Bronchial epithelial cell (primary cell): ENCODE measurements at regions not wholly inside any gene's neighbourhood (a gene's known extent, or its start where the extent isn't known, plus 50 kb on each side); places are given as distances from the start of the nearest gene placed in this dataset.
A peak's percentile ranks its signal among the peaks of the same experiment; 100 is the strongest.

Experiments
- DNase-seq: peaks from one replicate; pipeline ENCODE4 v3.0.0-alpha.2; 2010; ENCODE audit warnings: low read depth
- FAIRE-seq: peaks from 2 replicates; lab custom pipeline; 2011; peaks lifted over from hg19 to GRCh38; lab: Jason Lieb, UNC
- H3K27me3 ChIP-seq: 2 replicates; pipeline ENCODE4 v1.5.1; 2011; ENCODE audit warnings: low read length; ENCODE audit not compliant: control insufficient read depth, insufficient read depth
- H3K36me3 ChIP-seq: 2 replicates; pipeline ENCODE4 v1.5.1; 2011; ENCODE audit warnings: low read length; ENCODE audit not compliant: control insufficient read depth, insufficient read depth
- H3K4me3 ChIP-seq: 2 replicates; pipeline ENCODE4 v1.5.1; 2011; ENCODE audit warnings: mild to moderate bottlenecking, low read depth, low read length, control low read depth
- TF ChIP-seq, protein P1 (sequence below): IDR thresholded peaks from 2 replicates; pipeline ENCODE4 v1.5.1; 2011; ENCODE audit warnings: mild to moderate bottlenecking, moderate library complexity, low read length, control low read depth, inconsistent platforms; ENCODE audit not compliant: insufficient read depth, severe bottlenecking

DNA sequence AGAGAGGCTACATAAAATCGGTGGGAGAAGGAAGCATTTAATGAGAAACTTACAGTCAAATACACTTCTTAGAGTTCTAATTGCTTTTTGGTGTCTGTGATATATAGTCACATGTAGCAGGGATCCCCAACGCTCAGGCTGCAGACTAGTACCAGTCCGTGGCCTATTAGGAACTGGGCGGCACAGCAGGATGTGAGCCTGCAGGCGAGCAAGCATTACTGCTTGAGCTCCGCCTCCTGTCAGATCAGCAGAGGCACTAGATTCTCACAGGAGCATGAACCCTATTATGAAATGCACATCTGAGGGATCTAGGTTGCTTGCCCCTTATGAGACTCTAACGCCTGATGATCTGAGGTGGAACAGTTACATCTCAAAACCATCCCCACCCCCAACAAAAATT lies 158.5 kb downstream of the TANC2 start:
- FAIRE-seq (no peak), DNase-seq (no peak)
- TF ChIP-seq, protein P1, sequence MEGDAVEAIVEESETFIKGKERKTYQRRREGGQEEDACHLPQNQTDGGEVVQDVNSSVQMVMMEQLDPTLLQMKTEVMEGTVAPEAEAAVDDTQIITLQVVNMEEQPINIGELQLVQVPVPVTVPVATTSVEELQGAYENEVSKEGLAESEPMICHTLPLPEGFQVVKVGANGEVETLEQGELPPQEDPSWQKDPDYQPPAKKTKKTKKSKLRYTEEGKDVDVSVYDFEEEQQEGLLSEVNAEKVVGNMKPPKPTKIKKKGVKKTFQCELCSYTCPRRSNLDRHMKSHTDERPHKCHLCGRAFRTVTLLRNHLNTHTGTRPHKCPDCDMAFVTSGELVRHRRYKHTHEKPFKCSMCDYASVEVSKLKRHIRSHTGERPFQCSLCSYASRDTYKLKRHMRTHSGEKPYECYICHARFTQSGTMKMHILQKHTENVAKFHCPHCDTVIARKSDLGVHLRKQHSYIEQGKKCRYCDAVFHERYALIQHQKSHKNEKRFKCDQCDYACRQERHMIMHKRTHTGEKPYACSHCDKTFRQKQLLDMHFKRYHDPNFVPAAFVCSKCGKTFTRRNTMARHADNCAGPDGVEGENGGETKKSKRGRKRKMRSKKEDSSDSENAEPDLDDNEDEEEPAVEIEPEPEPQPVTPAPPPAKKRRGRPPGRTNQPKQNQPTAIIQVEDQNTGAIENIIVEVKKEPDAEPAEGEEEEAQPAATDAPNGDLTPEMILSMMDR = no peak
- Histone ChIP-seq H3K27me3 (no peaks in the 10 kb centered on the region), H3K4me3 (no peak overlapping the region), H3K36me3 (no peaks in the 10 kb centered on the region)

DNA sequence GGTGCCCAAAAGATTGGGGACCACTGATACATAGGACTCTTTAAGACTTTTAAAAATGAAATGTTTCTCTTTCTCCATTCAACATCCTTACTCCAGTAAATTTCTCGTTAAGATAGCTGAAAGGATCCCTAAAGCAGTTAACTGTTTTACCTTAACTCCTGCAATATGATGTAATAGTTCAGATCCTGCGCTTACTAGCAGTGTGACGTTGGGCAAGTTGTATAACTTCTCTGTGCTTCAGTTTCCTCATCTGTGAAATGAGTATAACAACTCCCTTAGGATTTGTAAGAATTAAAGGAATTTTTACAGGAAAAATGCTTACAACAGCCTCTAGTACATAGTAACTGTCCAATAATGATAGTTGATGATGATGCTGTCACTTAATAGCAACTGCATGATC lies 158.9 kb downstream of the TANC2 start:
- no peaks in the 10 kb centered on the region for H3K36me3 ChIP-seq
- no peak overlapping the region for H3K4me3 ChIP-seq
- no peaks in the 10 kb centered on the region for H3K27me3 ChIP-seq
- DNase-seq (no peak), FAIRE-seq (no peak)
- TF ChIP-seq, protein P1 = no peak

DNA sequence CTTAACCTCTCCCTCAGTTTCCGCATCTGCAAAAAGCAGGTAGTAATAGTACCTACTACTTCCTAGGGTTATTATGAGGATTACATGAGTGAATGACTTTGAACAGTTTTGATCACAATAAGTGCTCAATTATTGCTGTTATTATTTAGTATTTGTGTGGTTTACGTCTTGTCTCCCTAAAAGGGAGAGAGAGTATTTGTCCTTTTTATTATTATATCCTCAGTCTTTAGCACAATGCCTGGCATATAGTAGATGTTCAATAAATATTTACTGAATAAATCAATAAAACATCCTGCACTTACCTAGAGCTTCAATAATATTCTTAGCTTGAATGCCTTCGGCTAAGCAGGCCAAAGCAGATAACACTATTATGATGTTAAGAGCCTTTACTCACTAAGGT lies 160.0 kb downstream of the TANC2 start:
- TF ChIP-seq, protein P1 = no peak
- FAIRE-seq = no peak
- Histone ChIP-seq H3K36me3 (no peaks in the 10 kb centered on the region), H3K27me3 (no peaks in the 10 kb centered on the region), H3K4me3 (no peak overlapping the region)
- no peak for DNase-seq

DNA sequence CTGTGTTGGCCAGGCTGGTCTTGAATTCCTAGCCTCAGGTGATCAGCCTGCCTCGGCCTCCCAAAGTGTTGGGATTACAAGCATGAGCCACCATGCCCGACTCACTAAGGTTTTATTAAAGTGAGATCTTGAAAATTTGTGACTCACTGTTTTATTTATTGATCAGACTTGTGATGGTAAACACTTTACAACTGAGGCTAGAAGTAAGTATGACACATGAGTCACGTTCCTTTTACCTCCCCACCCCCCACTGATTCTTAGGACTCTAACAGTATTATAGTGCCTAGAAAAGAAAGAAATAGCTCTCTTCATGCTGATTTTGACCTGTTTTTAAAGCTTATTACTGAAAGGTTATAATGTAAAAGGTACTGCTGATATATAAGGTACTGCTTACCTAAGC lies 160.6 kb downstream of the TANC2 start:
- H3K4me3 ChIP-seq = no peak overlapping the region
- H3K27me3 ChIP-seq = no peaks in the 10 kb centered on the region
- H3K36me3 ChIP-seq = no peaks in the 10 kb centered on the region
- DNase-seq = peak; percentile 42
- TF ChIP-seq, protein P1 = no peak
- no peak for FAIRE-seq

DNA sequence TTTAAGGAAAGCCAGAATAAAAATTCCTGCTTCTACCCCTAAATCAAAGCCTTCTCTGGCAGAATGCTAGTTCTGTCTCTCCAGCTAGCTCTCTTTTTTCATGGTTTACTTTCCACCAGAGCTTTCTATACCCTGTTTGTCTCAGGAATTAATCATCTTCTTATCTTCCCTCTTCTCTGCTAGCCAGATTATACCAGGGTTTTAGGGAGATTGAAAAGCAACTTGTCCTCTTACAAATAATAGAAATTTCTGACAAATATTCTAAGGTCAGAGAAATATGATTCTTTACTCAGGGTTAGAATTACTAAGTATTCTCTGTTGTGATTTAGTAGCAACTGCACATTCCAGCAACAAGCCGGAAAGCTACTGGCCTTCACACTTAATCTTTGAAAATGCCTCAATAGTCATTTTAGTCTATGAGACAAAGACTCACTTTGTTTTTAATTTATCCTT lies 166.4 kb downstream of the TANC2 start:
- TF ChIP-seq, protein P1 = no peak
- H3K36me3 ChIP-seq = no peaks in the 10 kb centered on the region
- no peaks in the 10 kb centered on the region for H3K27me3 ChIP-seq
- H3K4me3 ChIP-seq = no peak overlapping the region
- no peak for DNase-seq
- no peak for FAIRE-seq

DNA sequence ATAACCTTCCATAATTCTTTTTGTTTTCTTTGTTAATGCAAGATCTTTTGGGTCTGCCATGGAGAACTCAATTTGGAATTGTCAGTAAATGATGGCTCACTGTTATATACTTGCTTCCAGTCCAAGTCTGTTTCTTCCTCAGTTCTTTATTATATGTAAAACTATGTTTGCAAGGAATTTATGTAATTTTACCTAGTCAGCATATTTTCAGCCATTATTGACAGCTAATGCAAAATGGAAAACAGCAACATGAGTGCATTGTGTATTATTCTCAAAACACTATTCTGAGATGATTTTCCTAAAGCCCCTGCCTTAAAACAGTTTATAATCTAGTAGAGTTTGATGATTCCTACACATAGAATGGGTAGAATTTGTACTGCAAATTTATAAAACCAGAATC lies 167.5 kb downstream of the TANC2 start:
- FAIRE-seq = no peak
- no peak for DNase-seq
- TF ChIP-seq, protein P1 = no peak

More for the DNA sequence above, 167.5 kb downstream of the TANC2 start:
- no peaks in the 10 kb centered on the region for H3K27me3 ChIP-seq
- no peak overlapping the region for H3K4me3 ChIP-seq
- H3K36me3 ChIP-seq = no peaks in the 10 kb centered on the region
